Kidney (tissue), 13 donors: ENCODE measurements at regions not wholly inside any gene's neighbourhood (a gene's known extent, or its start where the extent isn't known, plus 50 kb on each side); places are given as distances from the start of the nearest gene placed in this dataset.

Experiments used
- DNase-seq, 5 donors: peaks; one replicate each; pipeline ENCODE4 v3.0.0-alpha.2; 2013 to 2020
- FAIRE-seq: peaks from 2 replicates; lab custom pipeline; 2012; peaks lifted over from hg19 to GRCh38; lab: Jason Lieb, UNC
- H3K27ac ChIP-seq, 2 donors: one replicate each; pipeline ENCODE4 v1.7.0; 2013; ENCODE audit warnings: low read depth in 2 of 2, low read length in 2 of 2, inconsistent platforms in 1 of 2
- H3K27me3 ChIP-seq: one replicate; pipeline ENCODE4 v1.7.1; 2013; ENCODE audit warnings: low read length, inconsistent platforms; ENCODE audit not compliant: control insufficient read depth, insufficient read depth
- H3K36me3 ChIP-seq, 3 donors: one replicate each; pipeline versions ENCODE4 v1.7.0 to v1.7.1; 2013; ENCODE audit warnings: low read length in 3 of 3, control low read depth in 1 of 3, inconsistent platforms in 1 of 3; ENCODE audit not compliant: insufficient read depth in 3 of 3, control insufficient read depth in 2 of 3
- H3K4me1 ChIP-seq, 3 donors: one replicate each; pipeline versions ENCODE4 v1.7.0 to v1.7.1; 2013; ENCODE audit warnings: low read length in 3 of 3, inconsistent platforms in 1 of 3, low read depth in 1 of 3; ENCODE audit not compliant: control insufficient read depth in 2 of 3, insufficient read depth in 2 of 3
- H3K4me3 ChIP-seq, 3 donors: one replicate each; pipeline versions ENCODE4 v1.7.0 to v1.8.1; 2013; ENCODE audit warnings: low read length in 3 of 3, control low read depth in 1 of 3, inconsistent platforms in 1 of 3
- H3K9ac ChIP-seq, 3 donors: one replicate each; pipeline versions ENCODE4 v1.7.0 to v1.7.1; 2013; ENCODE audit warnings: low read length in 3 of 3, control low read depth in 1 of 3, inconsistent platforms in 1 of 3
- H3K9me3 ChIP-seq, 3 donors: one replicate each; pipeline versions ENCODE4 v1.7.0 to v1.7.1; 2013; ENCODE audit warnings: low read length in 3 of 3, control low read depth in 1 of 3, inconsistent platforms in 1 of 3; ENCODE audit not compliant: control insufficient read depth in 2 of 3, insufficient read depth in 1 of 3
- intact Hi-C: fragments of 100-400 bp; cut with DNase I; formaldehyde crosslinking; loops from one replicate; pipeline ENCODE4 v1.11.1; 2022
- TF ChIP-seq, protein P1 (sequence below): IDR thresholded peaks from 3 replicates; pipeline ENCODE4 v1.5.1; 2012; ENCODE audit warnings: mild to moderate bottlenecking, moderate library complexity, borderline replicate concordance; ENCODE audit not compliant: insufficient read depth; ENCODE audit errors: extremely low read depth
- donor health status: control.
- donor health status: control.
- donor health status: control.
- donor health status: control.
- donor health status: control.
- donor health status: DM: yes; HTN: yes; CAD: no.
- donor health status: Normal renal cell carcinoma (clear cell type).

DNA sequence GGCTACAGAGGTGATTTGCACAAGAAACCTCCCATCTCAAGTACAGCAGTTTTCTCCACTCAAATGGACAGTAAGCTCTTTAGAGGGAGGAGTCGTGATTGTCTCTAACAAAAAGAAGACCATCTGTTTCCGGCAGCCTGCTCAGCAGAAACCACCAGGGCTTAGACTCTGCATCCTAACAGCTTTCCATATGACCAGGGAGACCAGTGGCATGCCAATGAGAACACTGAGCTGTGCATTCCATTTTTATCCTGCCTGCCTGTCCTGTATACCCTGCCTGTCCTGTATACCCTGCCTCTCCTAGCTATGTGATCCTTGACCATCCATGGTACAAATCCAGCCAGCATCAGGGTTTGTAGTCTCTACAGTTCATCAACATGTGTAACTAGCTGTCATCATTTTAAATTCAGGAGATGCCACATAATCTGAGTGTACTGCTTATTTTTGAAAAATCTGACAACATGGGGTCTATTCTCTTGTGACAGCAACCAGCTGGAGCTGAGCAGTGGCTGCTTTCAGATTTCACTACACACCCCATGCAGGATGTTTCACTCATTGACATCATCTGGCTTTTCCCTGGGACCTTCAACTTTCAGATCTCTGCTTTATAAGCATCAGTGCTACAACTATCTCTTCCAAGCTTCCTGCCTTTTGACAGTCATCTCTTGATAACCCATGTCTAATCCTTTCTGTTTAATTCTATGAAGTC is 50.5 kb upstream of the POU2AF2 start:
- H3K27ac ChIP-seq = no peak overlapping the region
- DNase-seq = peak in 1 of 5 donors; percentile 15
- no peaks in the 10 kb centered on the region for H3K36me3 ChIP-seq
- H3K27me3 ChIP-seq = no peaks in the 10 kb centered on the region
- TF ChIP-seq, protein P1, sequence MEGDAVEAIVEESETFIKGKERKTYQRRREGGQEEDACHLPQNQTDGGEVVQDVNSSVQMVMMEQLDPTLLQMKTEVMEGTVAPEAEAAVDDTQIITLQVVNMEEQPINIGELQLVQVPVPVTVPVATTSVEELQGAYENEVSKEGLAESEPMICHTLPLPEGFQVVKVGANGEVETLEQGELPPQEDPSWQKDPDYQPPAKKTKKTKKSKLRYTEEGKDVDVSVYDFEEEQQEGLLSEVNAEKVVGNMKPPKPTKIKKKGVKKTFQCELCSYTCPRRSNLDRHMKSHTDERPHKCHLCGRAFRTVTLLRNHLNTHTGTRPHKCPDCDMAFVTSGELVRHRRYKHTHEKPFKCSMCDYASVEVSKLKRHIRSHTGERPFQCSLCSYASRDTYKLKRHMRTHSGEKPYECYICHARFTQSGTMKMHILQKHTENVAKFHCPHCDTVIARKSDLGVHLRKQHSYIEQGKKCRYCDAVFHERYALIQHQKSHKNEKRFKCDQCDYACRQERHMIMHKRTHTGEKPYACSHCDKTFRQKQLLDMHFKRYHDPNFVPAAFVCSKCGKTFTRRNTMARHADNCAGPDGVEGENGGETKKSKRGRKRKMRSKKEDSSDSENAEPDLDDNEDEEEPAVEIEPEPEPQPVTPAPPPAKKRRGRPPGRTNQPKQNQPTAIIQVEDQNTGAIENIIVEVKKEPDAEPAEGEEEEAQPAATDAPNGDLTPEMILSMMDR = no peak
- no peak overlapping the region for H3K4me3 ChIP-seq
- H3K4me1 ChIP-seq = no peaks in the 10 kb centered on the region
- H3K9me3 ChIP-seq = peaks cover 0 to 8% (median 0%) of the 10 kb centered on the region in 3 donors
- FAIRE-seq = no peak
- no peak overlapping the region for H3K9ac ChIP-seq
- intact Hi-C loops = no loop called here

DNA sequence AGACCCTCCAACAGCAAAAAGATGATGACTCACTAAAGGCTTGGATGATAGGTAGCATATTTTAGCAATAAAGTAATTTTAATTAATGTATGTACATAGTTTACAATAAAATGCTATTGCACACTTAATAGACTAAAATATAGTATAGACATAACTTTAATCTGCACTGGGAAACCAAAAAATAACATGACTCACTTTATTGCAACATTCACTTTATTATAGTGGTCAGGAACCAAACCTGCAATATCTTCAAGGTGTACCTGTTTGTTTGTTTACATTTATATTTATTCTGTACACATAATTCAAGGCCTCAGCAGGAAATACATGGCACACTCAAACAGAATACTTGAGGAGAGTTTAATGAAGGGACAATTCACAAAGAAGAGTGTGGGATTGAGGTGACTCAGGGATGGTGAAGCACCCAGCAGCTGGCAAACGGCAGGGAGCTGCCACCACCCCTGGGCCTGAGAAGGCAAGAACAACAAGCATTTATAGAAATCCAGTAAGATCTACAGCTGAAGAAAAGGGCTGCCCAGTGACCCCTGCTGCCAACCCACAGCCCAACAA is 51.5 kb upstream of the POU2AF2 start:
- DNase-seq (no peak), FAIRE-seq (no peak)
- Histone ChIP-seq H3K9ac (no peak overlapping the region), H3K9me3 (peaks cover 0 to 8% (median 0%) of the 10 kb centered on the region in 3 donors), H3K36me3 (no peaks in the 10 kb centered on the region), H3K27ac (no peak overlapping the region), H3K4me1 (no peaks in the 10 kb centered on the region), H3K4me3 (no peak overlapping the region), H3K27me3 (no peaks in the 10 kb centered on the region)
- intact Hi-C loops = no loop called here
- TF ChIP-seq, protein P1 = no peak

DNA sequence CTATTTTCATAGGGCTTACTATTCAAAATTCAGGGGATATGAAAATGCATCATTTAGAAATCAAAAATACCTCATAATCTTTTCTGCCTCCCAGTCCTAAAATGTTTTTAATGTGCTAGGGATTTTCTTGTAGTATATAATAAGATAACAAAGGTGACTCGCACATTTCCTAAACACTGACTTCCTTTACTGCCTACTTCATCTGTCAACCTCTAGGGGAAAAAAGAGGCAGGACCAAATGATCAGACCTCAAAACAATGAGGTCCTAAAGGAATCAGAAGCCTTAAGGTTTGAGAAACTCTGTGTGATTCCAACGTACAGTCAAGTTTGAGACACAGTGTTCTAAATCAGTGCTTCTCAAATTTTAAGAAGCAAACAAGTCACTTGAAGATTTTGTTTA is 56.1 kb upstream of the POU2AF2 start:
- H3K27me3 ChIP-seq = no peaks in the 10 kb centered on the region
- H3K36me3 ChIP-seq = no peaks in the 10 kb centered on the region
- H3K4me3 ChIP-seq = no peak overlapping the region
- peaks cover 0 to 8% (median 0%) of the 10 kb centered on the region in 3 donors for H3K9me3 ChIP-seq
- TF ChIP-seq, protein P1 = no peak
- no peaks in the 10 kb centered on the region for H3K4me1 ChIP-seq
- H3K9ac ChIP-seq = no peak overlapping the region
- intact Hi-C loops = no loop called here
- no peak for FAIRE-seq
- DNase-seq = no peak
- H3K27ac ChIP-seq = no peak overlapping the region
